ENCODE measurements at regions not wholly inside any gene's neighbourhood (a gene's known extent, or its start where the extent isn't known, plus 50 kb on each side); places are given as distances from the start of the nearest gene placed in this dataset.
A peak's percentile ranks its signal among the peaks of the same experiment; 100 is the strongest.

GRCh38 chr11:33970984-33971466 lies 79.1 kb upstream of the LMO2 start (continued):
- TF ChIP-seq, protein P1, sequence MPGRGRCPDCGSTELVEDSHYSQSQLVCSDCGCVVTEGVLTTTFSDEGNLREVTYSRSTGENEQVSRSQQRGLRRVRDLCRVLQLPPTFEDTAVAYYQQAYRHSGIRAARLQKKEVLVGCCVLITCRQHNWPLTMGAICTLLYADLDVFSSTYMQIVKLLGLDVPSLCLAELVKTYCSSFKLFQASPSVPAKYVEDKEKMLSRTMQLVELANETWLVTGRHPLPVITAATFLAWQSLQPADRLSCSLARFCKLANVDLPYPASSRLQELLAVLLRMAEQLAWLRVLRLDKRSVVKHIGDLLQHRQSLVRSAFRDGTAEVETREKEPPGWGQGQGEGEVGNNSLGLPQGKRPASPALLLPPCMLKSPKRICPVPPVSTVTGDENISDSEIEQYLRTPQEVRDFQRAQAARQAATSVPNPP (IDR thresholded peaks at IDR 0.05; ENCODE audit: borderline replicate concordance, insufficient read depth, insufficient read length) = no peak
- TF ChIP-seq DACH1 (IDR thresholded peaks at IDR 0.05; ENCODE audit: partially characterized antibody) (peak; percentile 74), ZNF41 (CRISPR knock-in tag; conservative IDR thresholded peaks at IDR 0.05) (no peak), C11orf30 (IDR thresholded peaks at IDR 0.05; ENCODE audit: low read depth) (peak; percentile 68; the same call in 1 of the 2 replicates), ZNF655 (CRISPR knock-in tag; IDR thresholded peaks at IDR 0.05) (no peak), DPF2 (IDR thresholded peaks at IDR 0.05) (peak; percentile 31; the same call in 1 of the 2 replicates), ZNF232 (CRISPR knock-in tag; IDR thresholded peaks at IDR 0.05) (no peak), SETDB1 (IDR thresholded peaks at IDR 0.05; ENCODE audit: low read length) (no peak), KLF1 (tag; IDR thresholded peaks at IDR 0.05) (no peak)
- TF ChIP-seq, protein P2, sequence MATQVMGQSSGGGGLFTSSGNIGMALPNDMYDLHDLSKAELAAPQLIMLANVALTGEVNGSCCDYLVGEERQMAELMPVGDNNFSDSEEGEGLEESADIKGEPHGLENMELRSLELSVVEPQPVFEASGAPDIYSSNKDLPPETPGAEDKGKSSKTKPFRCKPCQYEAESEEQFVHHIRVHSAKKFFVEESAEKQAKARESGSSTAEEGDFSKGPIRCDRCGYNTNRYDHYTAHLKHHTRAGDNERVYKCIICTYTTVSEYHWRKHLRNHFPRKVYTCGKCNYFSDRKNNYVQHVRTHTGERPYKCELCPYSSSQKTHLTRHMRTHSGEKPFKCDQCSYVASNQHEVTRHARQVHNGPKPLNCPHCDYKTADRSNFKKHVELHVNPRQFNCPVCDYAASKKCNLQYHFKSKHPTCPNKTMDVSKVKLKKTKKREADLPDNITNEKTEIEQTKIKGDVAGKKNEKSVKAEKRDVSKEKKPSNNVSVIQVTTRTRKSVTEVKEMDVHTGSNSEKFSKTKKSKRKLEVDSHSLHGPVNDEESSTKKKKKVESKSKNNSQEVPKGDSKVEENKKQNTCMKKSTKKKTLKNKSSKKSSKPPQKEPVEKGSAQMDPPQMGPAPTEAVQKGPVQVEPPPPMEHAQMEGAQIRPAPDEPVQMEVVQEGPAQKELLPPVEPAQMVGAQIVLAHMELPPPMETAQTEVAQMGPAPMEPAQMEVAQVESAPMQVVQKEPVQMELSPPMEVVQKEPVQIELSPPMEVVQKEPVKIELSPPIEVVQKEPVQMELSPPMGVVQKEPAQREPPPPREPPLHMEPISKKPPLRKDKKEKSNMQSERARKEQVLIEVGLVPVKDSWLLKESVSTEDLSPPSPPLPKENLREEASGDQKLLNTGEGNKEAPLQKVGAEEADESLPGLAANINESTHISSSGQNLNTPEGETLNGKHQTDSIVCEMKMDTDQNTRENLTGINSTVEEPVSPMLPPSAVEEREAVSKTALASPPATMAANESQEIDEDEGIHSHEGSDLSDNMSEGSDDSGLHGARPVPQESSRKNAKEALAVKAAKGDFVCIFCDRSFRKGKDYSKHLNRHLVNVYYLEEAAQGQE (IDR thresholded peaks at IDR 0.05; ENCODE audit: borderline replicate concordance) = peak; percentile 96
- TF ChIP-seq, protein P2 (CRISPR knock-in tag; IDR thresholded peaks at IDR 0.05; ENCODE audit: low read depth) = no peak
- TF ChIP-seq, protein P3, sequence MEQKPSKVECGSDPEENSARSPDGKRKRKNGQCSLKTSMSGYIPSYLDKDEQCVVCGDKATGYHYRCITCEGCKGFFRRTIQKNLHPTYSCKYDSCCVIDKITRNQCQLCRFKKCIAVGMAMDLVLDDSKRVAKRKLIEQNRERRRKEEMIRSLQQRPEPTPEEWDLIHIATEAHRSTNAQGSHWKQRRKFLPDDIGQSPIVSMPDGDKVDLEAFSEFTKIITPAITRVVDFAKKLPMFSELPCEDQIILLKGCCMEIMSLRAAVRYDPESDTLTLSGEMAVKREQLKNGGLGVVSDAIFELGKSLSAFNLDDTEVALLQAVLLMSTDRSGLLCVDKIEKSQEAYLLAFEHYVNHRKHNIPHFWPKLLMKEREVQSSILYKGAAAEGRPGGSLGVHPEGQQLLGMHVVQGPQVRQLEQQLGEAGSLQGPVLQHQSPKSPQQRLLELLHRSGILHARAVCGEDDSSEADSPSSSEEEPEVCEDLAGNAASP (IDR thresholded peaks at IDR 0.05) = no peak
- TF ChIP-seq, protein P4, sequence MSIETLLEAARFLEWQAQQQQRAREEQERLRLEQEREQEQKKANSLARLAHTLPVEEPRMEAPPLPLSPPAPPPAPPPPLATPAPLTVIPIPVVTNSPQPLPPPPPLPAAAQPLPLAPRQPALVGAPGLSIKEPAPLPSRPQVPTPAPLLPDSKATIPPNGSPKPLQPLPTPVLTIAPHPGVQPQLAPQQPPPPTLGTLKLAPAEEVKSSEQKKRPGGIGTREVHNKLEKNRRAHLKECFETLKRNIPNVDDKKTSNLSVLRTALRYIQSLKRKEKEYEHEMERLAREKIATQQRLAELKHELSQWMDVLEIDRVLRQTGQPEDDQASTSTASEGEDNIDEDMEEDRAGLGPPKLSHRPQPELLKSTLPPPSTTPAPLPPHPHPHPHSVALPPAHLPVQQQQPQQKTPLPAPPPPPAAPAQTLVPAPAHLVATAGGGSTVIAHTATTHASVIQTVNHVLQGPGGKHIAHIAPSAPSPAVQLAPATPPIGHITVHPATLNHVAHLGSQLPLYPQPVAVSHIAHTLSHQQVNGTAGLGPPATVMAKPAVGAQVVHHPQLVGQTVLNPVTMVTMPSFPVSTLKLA (conservative IDR thresholded peaks at IDR 0.05) = no peak
- TF ChIP-seq, protein P5, sequence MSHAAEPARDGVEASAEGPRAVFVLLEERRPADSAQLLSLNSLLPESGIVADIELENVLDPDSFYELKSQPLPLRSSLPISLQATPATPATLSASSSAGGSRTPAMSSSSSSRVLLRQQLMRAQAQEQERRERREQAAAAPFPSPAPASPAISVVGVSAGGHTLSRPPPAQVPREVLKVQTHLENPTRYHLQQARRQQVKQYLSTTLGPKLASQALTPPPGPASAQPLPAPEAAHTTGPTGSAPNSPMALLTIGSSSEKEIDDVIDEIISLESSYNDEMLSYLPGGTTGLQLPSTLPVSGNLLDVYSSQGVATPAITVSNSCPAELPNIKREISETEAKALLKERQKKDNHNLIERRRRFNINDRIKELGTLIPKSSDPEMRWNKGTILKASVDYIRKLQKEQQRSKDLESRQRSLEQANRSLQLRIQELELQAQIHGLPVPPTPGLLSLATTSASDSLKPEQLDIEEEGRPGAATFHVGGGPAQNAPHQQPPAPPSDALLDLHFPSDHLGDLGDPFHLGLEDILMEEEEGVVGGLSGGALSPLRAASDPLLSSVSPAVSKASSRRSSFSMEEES (CRISPR knock-in tag; IDR thresholded peaks at IDR 0.05) = no peak

Data from K562 (cell line).